NT2/D1 (cell line): ENCODE measurements at regions not wholly inside any gene's neighbourhood (a gene's known extent, or its start where the extent isn't known, plus 50 kb on each side); places are given as distances from the start of the nearest gene placed in this dataset.

Source experiments
- SUZ12 ChIP-seq: IDR thresholded peaks from 2 replicates; pipeline ENCODE4 v1.6.1; 2011; ENCODE audit not compliant: insufficient read length, insufficient read depth; ENCODE audit errors: extremely low read depth
- YY1 ChIP-seq: IDR thresholded peaks from 2 replicates; pipeline ENCODE4 v1.6.1; 2011; ENCODE audit not compliant: insufficient read length, insufficient read depth

GRCh38 chr2:212730994-212731393 is 192.4 kb upstream of the ERBB4 start:
- no peak for TF ChIP-seq YY1
- TF ChIP-seq SUZ12, result no peak
